Thymus (tissue), 11 donors: ENCODE measurements at regions not wholly inside any gene's neighbourhood (a gene's known extent, or its start where the extent isn't known, plus 50 kb on each side); places are given as distances from the start of the nearest gene placed in this dataset.
"Not testable (repeated sequence)": the region's sequence is repeated elsewhere in the genome, so short reads cannot be mapped to it uniquely, and the experiment has no call there.

ENCODE experiments used
- DNase-seq, 9 donors: peaks; one replicate each; pipeline ENCODE4 v3.0.0-alpha.2; 2013; ENCODE audit warnings: low spot score in 9 of 9, low read depth in 6 of 9, missing footprints in 1 of 9
- H3K27ac ChIP-seq, 2 donors: one replicate each; pipeline ENCODE4 v1.5.1; 2013; ENCODE audit warnings: control low read depth in 1 of 2, low read depth in 1 of 2, low read length in 1 of 2, mild to moderate bottlenecking in 1 of 2, moderate library complexity in 1 of 2
- H3K27me3 ChIP-seq, 2 donors: one replicate each; pipeline ENCODE4 v1.5.1; 2013; ENCODE audit warnings: low read length in 1 of 2; ENCODE audit not compliant: control insufficient read depth in 2 of 2, insufficient read depth in 1 of 2
- H3K36me3 ChIP-seq, 2 donors: one replicate each; pipeline ENCODE4 v1.5.1; 2013; ENCODE audit warnings: low read length in 1 of 2, mild to moderate bottlenecking in 1 of 2, moderate library complexity in 1 of 2; ENCODE audit not compliant: control insufficient read depth in 2 of 2, insufficient read depth in 2 of 2
- H3K4me1 ChIP-seq, 2 donors: one replicate each; pipeline ENCODE4 v1.5.1; 2013; ENCODE audit warnings: low read length in 2 of 2; ENCODE audit not compliant: control insufficient read depth in 2 of 2, insufficient read depth in 2 of 2
- H3K4me3 ChIP-seq, 2 donors: one replicate each; pipeline ENCODE4 v1.5.1; 2013; ENCODE audit warnings: low read length in 2 of 2, control low read depth in 1 of 2, mild to moderate bottlenecking in 1 of 2
- H3K9me3 ChIP-seq, 2 donors: one replicate each; pipeline ENCODE4 v1.5.1; 2013; ENCODE audit warnings: low read length in 1 of 2, mild to moderate bottlenecking in 1 of 2; ENCODE audit not compliant: control insufficient read depth in 2 of 2, insufficient read depth in 1 of 2
- WGBS: extraction: QIAGEN DNeasy Blood & Tissue Kit; methylation state at CpG from one replicate; pipeline ENCODE4 v1.1.7; 2013; 5-methylcytosine and 5-hydroxymethylcytosine counted together
- donor health status: healthy.

DNA sequence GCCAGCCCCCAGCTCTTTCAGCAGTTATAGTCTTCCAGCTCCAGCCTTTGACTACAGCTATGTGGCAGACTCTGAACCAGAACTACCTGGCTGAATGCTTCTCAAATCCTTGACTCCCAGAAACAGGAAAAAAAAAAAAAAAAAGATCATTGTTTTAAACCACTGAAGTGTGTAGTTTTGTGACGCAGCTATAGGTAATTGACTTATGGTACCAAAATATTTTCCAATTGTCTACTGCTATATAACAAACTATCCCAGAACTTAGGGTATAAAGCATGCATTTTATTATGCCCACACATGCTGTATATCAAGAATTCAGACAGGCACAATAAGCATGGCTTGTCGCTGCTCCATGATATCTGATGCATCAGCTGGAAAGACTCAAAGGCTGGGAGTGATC lies 127.1 kb upstream of the POC5 start:
- H3K4me3 ChIP-seq: no peak overlapping the region
- H3K27ac ChIP-seq: no peak overlapping the region
- H3K36me3 ChIP-seq: no peaks in the 10 kb centered on the region
- no peaks in the 10 kb centered on the region for H3K27me3 ChIP-seq
- no peaks in the 10 kb centered on the region for H3K4me1 ChIP-seq
- 96% methylated on average over 2 of the region's 2 CpGs for WGBS
- no peak for DNase-seq
- H3K9me3 ChIP-seq: no peaks in the 10 kb centered on the region

DNA sequence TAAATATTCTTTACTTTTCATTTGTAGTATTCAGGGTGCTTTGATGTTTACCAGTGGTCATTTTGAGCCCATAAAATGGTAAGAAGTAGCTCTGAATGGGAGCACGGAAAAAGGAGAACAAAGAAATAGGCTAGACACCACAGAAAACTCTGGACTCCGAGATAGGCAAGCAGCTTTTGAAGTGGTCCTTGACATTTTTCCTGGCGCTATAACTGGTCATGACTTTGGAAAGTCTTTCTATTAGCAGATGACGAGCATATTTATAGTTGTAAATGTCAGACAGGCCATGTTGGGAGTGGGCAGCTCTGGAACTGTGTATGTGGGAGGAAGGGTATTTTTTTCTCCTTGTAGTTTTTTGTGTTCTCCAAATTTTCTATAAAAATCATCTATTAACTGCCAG lies 126.1 kb upstream of the POC5 start:
- DNase-seq: no peak
- no peak overlapping the region for H3K27ac ChIP-seq
- H3K36me3 ChIP-seq: no peaks in the 10 kb centered on the region
- H3K9me3 ChIP-seq: no peaks in the 10 kb centered on the region
- H3K4me3 ChIP-seq: no peak overlapping the region
- H3K27me3 ChIP-seq: no peaks in the 10 kb centered on the region
- 76% methylated on average over 4 of the region's 4 CpGs for WGBS
- H3K4me1 ChIP-seq: no peaks in the 10 kb centered on the region

DNA sequence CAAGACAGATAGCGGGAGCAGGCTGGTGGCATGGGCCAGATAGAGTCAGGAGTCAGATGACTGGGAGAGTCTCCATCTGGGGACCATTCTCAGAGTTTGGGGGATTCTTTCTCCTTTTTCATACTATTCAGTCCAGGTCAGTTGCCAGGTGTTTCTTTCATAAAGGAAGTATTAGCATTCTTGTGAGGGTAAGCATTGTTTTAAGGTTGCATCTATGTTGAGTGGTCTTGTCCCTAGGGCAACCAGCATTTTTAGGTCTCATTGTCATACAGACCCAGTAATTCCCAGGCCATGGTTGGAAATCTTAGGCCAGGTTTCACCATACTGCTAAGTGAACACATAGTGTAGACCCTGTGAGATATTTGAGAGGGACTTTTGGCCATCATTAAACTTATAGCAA lies 122.3 kb upstream of the POC5 start:
- 95% methylated on average over 1 of the region's 1 CpG for WGBS

DNA sequence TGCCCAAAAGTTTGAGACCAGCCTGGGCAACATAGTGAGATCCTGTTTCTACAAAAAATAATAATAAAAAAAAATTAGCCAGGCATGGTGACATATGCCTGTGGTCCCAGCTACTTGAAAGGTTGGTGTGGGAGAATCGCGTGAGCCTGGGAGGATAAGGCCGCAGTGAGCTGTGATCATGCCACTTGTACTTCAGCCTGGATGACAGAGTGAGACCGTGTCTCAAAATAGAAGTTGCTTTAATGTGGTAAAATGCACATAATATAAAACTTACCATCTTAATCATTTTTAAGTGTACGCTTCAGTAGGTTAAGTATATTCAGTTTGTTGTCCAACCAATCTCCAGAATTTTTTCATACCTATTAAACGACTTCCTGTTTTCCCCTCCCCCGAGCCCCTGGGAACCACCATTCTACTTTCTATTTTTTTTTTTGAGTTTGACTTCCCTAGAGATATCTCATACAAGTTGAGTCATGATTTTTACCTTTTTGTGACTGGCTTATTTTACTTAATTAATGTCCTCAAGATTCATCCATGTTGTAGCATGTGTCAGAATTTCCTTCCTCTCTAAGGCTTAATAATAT lies 120.1 kb upstream of the POC5 start:
- Histone ChIP-seq H3K9me3 (no peaks in the 10 kb centered on the region), H3K4me1 (no peaks in the 10 kb centered on the region), H3K27ac (no peak overlapping the region), H3K27me3 (no peaks in the 10 kb centered on the region), H3K4me3 (no peak overlapping the region), H3K36me3 (no peaks in the 10 kb centered on the region)
- WGBS: 90% methylated on average over 7 of the region's 7 CpGs
- no peak for DNase-seq

More for the DNA sequence above, 122.3 kb upstream of the POC5 start:
- H3K27ac ChIP-seq: no peak overlapping the region
- H3K4me1 ChIP-seq: no peaks in the 10 kb centered on the region
- H3K4me3 ChIP-seq: no peak overlapping the region
- no peaks in the 10 kb centered on the region for H3K9me3 ChIP-seq
- no peaks in the 10 kb centered on the region for H3K27me3 ChIP-seq
- no peaks in the 10 kb centered on the region for H3K36me3 ChIP-seq
- DNase-seq: no peak

DNA sequence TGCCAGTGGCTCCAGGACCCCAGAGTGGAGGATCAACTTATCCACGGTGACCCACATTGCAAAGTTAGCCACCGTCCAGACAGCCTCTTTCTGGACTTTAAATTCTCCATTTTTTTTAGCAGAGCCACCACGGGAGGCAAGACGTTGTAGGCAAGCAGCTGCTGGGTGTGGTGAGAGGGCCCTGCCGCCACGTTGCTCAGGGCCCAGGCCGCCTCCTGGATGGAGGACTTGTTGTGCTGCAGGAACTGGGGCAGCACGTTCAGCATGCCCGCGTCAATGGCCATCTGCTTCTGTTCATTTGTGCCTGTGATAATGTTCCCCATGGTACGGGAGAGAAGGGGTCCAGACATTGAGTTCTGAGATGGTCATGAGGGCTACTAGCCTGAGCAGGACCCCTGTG lies 114.3 kb upstream of the POC5 start:
- 97% methylated on average over 11 of the region's 11 CpGs for WGBS

DNA sequence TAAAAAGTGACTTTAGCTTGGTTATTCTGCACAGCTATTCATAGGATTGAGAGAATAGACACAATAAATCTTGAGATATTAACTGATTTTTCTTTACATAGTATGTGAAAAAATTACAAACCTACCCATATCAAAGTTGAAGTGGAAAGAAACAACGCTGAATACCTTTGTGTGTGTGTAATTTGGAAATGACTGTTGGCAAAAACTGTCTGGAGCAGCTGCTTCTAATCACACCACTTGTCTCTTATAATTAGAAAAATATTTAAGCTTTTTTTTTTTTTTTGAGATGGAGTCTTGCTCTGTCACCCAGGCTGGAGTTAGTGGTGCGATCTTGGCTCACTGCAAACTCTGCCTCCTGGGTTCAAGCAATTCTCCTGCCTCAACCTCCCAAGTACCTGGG lies 110.8 kb upstream of the POC5 start:
- Histone ChIP-seq H3K27me3 (no peaks in the 10 kb centered on the region), H3K27ac (no peak overlapping the region), H3K36me3 (no peaks in the 10 kb centered on the region), H3K4me3 (no peak overlapping the region), H3K9me3 (no peaks in the 10 kb centered on the region), H3K4me1 (no peaks in the 10 kb centered on the region)
- WGBS: 92% methylated on average over 2 of the region's 2 CpGs
- no peak for DNase-seq

More for the DNA sequence above, 114.3 kb upstream of the POC5 start:
- no peak overlapping the region for H3K27ac ChIP-seq
- H3K4me1 ChIP-seq: no peaks in the 10 kb centered on the region
- no peaks in the 10 kb centered on the region for H3K9me3 ChIP-seq
- no peak for DNase-seq
- no peaks in the 10 kb centered on the region for H3K27me3 ChIP-seq
- no peak overlapping the region for H3K4me3 ChIP-seq
- H3K36me3 ChIP-seq: no peaks in the 10 kb centered on the region

DNA sequence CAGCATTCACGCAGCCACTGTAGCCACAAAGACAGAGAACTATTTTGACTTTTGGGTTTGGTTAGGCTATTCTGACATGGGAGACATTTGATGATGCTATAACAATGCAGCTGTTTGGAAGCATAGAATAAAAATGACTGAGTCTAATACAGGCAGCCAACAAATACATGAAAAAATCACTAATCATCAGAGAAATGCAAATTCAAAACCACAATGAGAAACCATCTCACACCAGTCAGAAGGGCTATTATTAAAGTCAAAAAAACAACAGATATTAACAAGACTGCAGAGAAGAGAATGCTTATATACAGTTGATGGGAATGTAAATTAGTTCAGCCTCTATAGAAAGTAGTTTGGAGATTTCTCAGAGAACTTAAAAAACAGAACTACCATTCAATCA lies 107.1 kb upstream of the POC5 start:
- Histone ChIP-seq H3K27ac (no peak overlapping the region), H3K27me3 (no peaks in the 10 kb centered on the region), H3K4me3 (no peak overlapping the region), H3K36me3 (no peaks in the 10 kb centered on the region), H3K9me3 (no peaks in the 10 kb centered on the region), H3K4me1 (no peaks in the 10 kb centered on the region)
- 100% methylated on average over 1 of the region's 1 CpG for WGBS
- DNase-seq: no peak

DNA sequence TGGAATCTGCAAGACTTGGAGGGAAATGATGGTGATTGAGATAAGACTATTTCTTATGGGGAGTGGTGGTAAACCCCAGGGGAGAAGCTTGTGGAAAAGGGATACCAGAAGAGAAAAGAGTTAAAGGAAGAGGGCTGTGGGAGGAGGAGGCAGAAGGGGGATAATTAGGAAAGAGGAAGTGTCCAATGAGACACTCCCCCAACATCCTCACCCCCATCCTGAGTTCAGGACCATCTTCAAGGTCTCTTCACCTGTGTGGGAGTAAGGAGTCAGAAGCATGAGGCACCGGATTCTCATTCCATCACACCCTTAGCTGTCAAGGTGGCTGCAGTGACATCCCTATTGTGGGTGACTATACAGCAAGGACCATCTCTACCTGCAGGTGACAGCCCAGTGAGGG lies 106.6 kb upstream of the POC5 start:
- WGBS: 91% methylated on average over 1 of the region's 1 CpG
- Histone ChIP-seq H3K4me1 (no peaks in the 10 kb centered on the region), H3K27me3 (no peaks in the 10 kb centered on the region), H3K27ac (no peak overlapping the region), H3K4me3 (no peak overlapping the region), H3K36me3 (no peaks in the 10 kb centered on the region), H3K9me3 (no peaks in the 10 kb centered on the region)
- DNase-seq: no peak

DNA sequence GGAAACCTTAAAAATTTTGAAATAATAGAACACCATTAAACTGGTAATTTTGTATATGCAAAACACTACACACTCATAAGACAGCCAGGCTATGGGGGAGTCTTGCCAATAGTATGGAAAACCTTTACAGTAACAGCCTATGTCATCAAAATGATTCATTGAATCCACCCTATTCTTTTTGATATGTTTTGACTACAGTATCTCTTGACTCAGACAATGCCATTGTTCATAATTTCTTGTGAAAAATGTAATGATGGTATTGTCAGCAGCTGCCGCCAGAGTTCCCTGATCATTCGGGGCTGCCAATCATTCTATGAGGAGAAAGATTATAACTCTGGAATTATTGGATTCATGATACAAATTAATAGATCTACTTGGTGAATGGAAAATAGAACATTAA lies 101.4 kb upstream of the POC5 start:
- Histone ChIP-seq H3K4me3 (no peak overlapping the region), H3K27ac (no peak overlapping the region), H3K9me3 (no peaks in the 10 kb centered on the region), H3K36me3 (no peaks in the 10 kb centered on the region), H3K4me1 (no peaks in the 10 kb centered on the region), H3K27me3 (no peaks in the 10 kb centered on the region)
- 99% methylated on average over 2 of the region's 2 CpGs for WGBS
- DNase-seq: no peak

DNA sequence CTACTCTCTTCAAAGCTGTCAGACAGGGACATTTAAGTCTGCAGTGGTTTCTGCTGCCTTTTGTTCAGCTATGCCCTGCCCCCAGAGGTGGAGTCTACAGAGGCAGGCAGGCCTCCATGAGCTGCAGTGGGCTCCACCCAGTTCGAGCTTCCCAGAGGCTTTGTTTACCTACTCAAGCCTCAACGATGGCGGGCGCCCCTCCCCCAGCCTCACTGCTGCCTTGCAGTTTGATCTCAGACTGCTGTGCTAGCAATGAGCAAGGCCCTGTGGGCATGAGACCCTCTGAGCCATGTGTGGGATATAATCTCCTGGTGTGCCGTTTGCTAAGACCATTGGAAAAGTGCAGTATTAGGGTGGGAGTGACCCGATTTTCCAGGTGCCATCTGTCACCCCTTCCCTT lies 82.5 kb upstream of the POC5 start:
- not testable (repeated sequence) for H3K27me3 ChIP-seq, H3K27ac ChIP-seq, DNase-seq, H3K4me1 ChIP-seq, H3K36me3 ChIP-seq, H3K4me3 ChIP-seq
- 92% methylated on average over 6 of the region's 6 CpGs for WGBS
- peaks cover 0 to 12% of the 10 kb centered on the region in 2 donors for H3K9me3 ChIP-seq
